ENCODE measurements at regions not wholly inside any gene's neighbourhood (a gene's known extent, or its start where the extent isn't known, plus 50 kb on each side); places are given as distances from the start of the nearest gene placed in this dataset.

- POLR2A ChIA-PET, result no interaction called here
- no peaks in the 10 kb centered on the region for H3K4me1 ChIP-seq (ENCODE audit: control insufficient read depth, insufficient read depth, low read length)
- CTCF ChIA-PET, result no interaction called here
- no peak overlapping the region for H3K4me3 ChIP-seq (ENCODE audit: low read depth, low read length)
- no peak overlapping the region for H3K27ac ChIP-seq (ENCODE audit: extremely low read depth, low read depth, low read length)
- no peaks in the 10 kb centered on the region for H3K36me3 ChIP-seq (ENCODE audit: control insufficient read depth in 2 of 2, insufficient read depth in 1 of 2, low read length in 2 of 2)
- H3K9me3 ChIP-seq (ENCODE audit: control insufficient read depth, insufficient read depth, low read depth, low read length), result no peaks in the 10 kb centered on the region
- no peak for TF ChIP-seq ZNF549 (tag by site-specific recombination; IDR thresholded peaks at IDR 0.05)
- no peak for TF ChIP-seq ZNF76 (tag by site-specific recombination; IDR thresholded peaks at IDR 0.05; ENCODE audit: borderline replicate concordance, low read depth)
- TF ChIP-seq ZBTB17 (tag by site-specific recombination; IDR thresholded peaks at IDR 0.05), result no peak
- no peak for TF ChIP-seq REST (tag by site-specific recombination; IDR thresholded peaks at IDR 0.05)
Measured at GRCh38 chr5:3738919-3739318, 143.3 kb downstream of the IRX1 start.

- POLR2A ChIA-PET, result no interaction called here
- no peak overlapping the region for H3K4me3 ChIP-seq (ENCODE audit: low read depth, low read length)
- no peaks in the 10 kb centered on the region for H3K9me3 ChIP-seq (ENCODE audit: control insufficient read depth, insufficient read depth, low read depth, low read length)
- no peak overlapping the region for H3K27ac ChIP-seq (ENCODE audit: extremely low read depth, low read depth, low read length)
- no peaks in the 10 kb centered on the region for H3K36me3 ChIP-seq (ENCODE audit: control insufficient read depth in 2 of 2, insufficient read depth in 1 of 2, low read length in 2 of 2)
- TF ChIP-seq ZBTB48 (tag by site-specific recombination; IDR thresholded peaks at IDR 0.05) (no peak), ZBTB8A (tag by site-specific recombination; IDR thresholded peaks at IDR 0.05) (no peak), ZNF514 (tag by site-specific recombination; IDR thresholded peaks at IDR 0.05) (no peak), ZNF148 (tag by site-specific recombination; IDR thresholded peaks at IDR 0.05; ENCODE audit: borderline replicate concordance) (no peak), YY2 (tag by site-specific recombination; IDR thresholded peaks at IDR 0.05) (no peak), ZNF530 (tag by site-specific recombination; IDR thresholded peaks at IDR 0.05; ENCODE audit: low read depth) (no peak), OVOL3 (tag by site-specific recombination; IDR thresholded peaks at IDR 0.05) (no peak)
- H3K4me1 ChIP-seq (ENCODE audit: control insufficient read depth, insufficient read depth, low read length), result no peaks in the 10 kb centered on the region
- CTCF ChIA-PET, result no interaction called here
Measured at GRCh38 chr5:3740546-3741373, 145.1 kb downstream of the IRX1 start.

GRCh38 chr5:3741374-3741770, 145.7 kb downstream of the IRX1 start:
- Histone ChIP-seq H3K4me1 (ENCODE audit: control insufficient read depth, insufficient read depth, low read length) (no peaks in the 10 kb centered on the region), H3K36me3 (ENCODE audit: control insufficient read depth in 2 of 2, insufficient read depth in 1 of 2, low read length in 2 of 2) (no peaks in the 10 kb centered on the region), H3K27ac (ENCODE audit: extremely low read depth, low read depth, low read length) (no peak overlapping the region), H3K4me3 (ENCODE audit: low read depth, low read length) (no peak overlapping the region), H3K9me3 (ENCODE audit: control insufficient read depth, insufficient read depth, low read depth, low read length) (no peaks in the 10 kb centered on the region)
- CTCF ChIA-PET, result no interaction called here
- POLR2A ChIA-PET, result no interaction called here
- TF ChIP-seq ZNF335 (tag by site-specific recombination; conservative IDR thresholded peaks at IDR 0.05) (no peak), ZBTB17 (tag by site-specific recombination; IDR thresholded peaks at IDR 0.05) (no peak), KLF1 (tag by site-specific recombination; IDR thresholded peaks at IDR 0.05) (no peak), ZSCAN18 (tag by site-specific recombination; IDR thresholded peaks at IDR 0.05) (no peak), SP7 (tag by site-specific recombination; IDR thresholded peaks at IDR 0.05) (no peak), ZNF621 (tag by site-specific recombination; IDR thresholded peaks at IDR 0.05) (no peak)
